ENCODE measurements at regions not wholly inside any gene's neighbourhood (a gene's known extent, or its start where the extent isn't known, plus 50 kb on each side); places are given as distances from the start of the nearest gene placed in this dataset.

DNA sequence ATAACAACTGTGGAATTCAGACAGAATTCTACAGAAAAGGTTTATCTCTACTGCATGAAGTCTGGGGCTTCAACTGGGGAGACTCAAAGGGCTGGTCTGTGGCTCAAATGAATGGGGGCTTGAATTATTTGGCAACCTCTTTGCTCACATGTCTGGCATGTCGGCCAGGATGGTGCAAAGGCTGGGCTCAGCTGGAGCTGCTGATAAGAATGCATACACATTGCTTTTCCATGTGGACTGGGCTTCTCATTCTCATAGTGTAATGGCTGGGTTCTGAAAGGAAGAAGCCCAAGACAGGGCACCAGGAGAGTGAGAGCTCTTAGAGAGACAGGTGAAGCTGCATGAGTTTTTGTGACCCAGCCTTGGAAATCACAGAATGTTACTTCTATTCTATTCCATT, 194.3 kb upstream of the SGO1 start:
- no peak for ATAC-seq
- TF ChIP-seq TOX (CRISPR knock-in tag; IDR thresholded peaks at IDR 0.05; ENCODE audit: borderline replicate concordance) (no peak), TSHZ2 (CRISPR knock-in tag; IDR thresholded peaks at IDR 0.05) (no peak), ZNF8 (CRISPR knock-in tag; IDR thresholded peaks at IDR 0.05) (no peak), PPARA (CRISPR knock-in tag; IDR thresholded peaks at IDR 0.05; ENCODE audit: borderline replicate concordance) (no peak), ZC3H10 (CRISPR knock-in tag; IDR thresholded peaks at IDR 0.05) (no peak), ZFP30 (CRISPR knock-in tag; IDR thresholded peaks at IDR 0.05) (no peak), RARB (CRISPR knock-in tag; IDR thresholded peaks at IDR 0.05) (no peak), ZNF70 (CRISPR knock-in tag; IDR thresholded peaks at IDR 0.05) (no peak), OSR1 (CRISPR knock-in tag; IDR thresholded peaks at IDR 0.05) (no peak), GLIS3 (CRISPR knock-in tag; IDR thresholded peaks at IDR 0.05) (no peak), BACH2 (CRISPR knock-in tag; IDR thresholded peaks at IDR 0.05; ENCODE audit: borderline replicate concordance) (no peak), ZFP3 (CRISPR knock-in tag; IDR thresholded peaks at IDR 0.05) (no peak), ZNF565 (CRISPR knock-in tag; conservative IDR thresholded peaks at IDR 0.05; ENCODE audit: low read depth) (no peak), ESRRG (CRISPR knock-in tag; IDR thresholded peaks at IDR 0.05) (no peak), PATZ1 (CRISPR knock-in tag; IDR thresholded peaks at IDR 0.05; ENCODE audit: borderline replicate concordance) (no peak)
- TF ChIP-seq, protein P1, sequence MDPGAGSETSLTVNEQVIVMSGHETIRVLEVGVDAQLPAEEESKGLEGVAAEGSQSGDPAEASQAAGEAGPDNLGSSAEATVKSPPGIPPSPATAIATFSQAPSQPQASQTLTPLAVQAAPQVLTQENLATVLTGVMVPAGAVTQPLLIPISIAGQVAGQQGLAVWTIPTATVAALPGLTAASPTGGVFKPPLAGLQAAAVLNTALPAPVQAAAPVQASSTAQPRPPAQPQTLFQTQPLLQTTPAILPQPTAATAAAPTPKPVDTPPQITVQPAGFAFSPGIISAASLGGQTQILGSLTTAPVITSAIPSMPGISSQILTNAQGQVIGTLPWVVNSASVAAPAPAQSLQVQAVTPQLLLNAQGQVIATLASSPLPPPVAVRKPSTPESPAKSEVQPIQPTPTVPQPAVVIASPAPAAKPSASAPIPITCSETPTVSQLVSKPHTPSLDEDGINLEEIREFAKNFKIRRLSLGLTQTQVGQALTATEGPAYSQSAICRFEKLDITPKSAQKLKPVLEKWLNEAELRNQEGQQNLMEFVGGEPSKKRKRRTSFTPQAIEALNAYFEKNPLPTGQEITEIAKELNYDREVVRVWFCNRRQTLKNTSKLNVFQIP (CRISPR knock-in tag; IDR thresholded peaks at IDR 0.05; ENCODE audit: borderline replicate concordance, low read depth): no peak

- no peak for TF ChIP-seq TOX (CRISPR knock-in tag; IDR thresholded peaks at IDR 0.05; ENCODE audit: borderline replicate concordance)
- TF ChIP-seq GLIS3 (CRISPR knock-in tag; IDR thresholded peaks at IDR 0.05): no peak
- TF ChIP-seq ZC3H10 (CRISPR knock-in tag; IDR thresholded peaks at IDR 0.05): no peak
- no peak for TF ChIP-seq PATZ1 (CRISPR knock-in tag; IDR thresholded peaks at IDR 0.05; ENCODE audit: borderline replicate concordance)
- no peak for TF ChIP-seq ZNF8 (CRISPR knock-in tag; IDR thresholded peaks at IDR 0.05)
- no peak for TF ChIP-seq SNAI2 (CRISPR knock-in tag; IDR thresholded peaks at IDR 0.05)
- ATAC-seq: no peak
These were observed 192.3 kb upstream of the SGO1 start for GRCh38 chr3:20378315-20378714.

DNA sequence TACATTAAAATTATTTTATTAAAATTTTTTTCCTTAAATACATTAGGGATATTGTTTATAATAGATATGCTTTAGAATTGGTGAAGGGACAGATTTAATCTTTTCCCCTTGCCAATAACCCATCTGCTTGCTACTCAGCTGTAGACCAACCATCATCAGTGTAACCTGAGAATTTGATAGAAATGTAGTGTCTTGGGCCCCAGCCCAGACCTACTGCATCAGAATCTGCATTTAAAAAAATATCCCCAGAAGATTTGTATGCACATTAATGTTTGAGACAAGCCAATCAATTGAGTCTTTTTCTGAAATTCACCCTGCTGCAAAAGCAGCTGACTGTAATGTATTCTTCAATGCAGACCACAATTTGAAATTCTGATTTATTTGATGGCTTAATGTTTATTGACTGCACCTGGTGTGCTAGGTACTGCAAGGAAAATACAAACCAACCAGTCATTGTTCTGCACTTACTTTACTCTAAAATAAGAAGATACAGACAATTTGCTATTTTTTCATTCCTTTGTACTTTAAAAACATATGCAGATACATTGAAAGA, 190.7 kb upstream of the SGO1 start:
- ATAC-seq: no peak

DNA sequence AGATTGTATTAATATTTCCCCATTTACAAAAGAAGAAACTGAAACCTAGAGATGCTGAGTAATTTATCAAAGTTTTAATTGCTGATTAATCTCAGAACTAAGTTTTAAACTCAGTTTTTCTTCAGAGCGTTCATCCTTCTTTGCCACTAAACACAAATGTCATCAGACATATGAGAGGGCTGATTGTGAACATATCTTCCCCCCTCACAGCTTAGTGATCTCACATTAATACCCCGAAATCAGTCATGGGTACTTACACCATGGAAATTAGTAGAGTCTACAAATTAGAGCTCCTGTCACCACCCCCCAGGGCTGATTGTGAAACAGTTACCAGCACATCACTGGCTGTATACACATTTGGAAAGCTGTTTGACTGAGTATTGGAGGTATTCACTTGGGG, 189.3 kb upstream of the SGO1 start:
- no peak for ATAC-seq
- TF ChIP-seq ZFP30 (CRISPR knock-in tag; IDR thresholded peaks at IDR 0.05) (no peak), GLIS3 (CRISPR knock-in tag; IDR thresholded peaks at IDR 0.05) (no peak), PPARA (CRISPR knock-in tag; IDR thresholded peaks at IDR 0.05; ENCODE audit: borderline replicate concordance) (no peak), SNAI2 (CRISPR knock-in tag; IDR thresholded peaks at IDR 0.05) (no peak), PATZ1 (CRISPR knock-in tag; IDR thresholded peaks at IDR 0.05; ENCODE audit: borderline replicate concordance) (no peak), ISL1 (CRISPR knock-in tag; IDR thresholded peaks at IDR 0.05) (no peak), CSDC2 (CRISPR knock-in tag; IDR thresholded peaks at IDR 0.05) (no peak), ZNF70 (CRISPR knock-in tag; IDR thresholded peaks at IDR 0.05) (no peak)
- TF ChIP-seq, protein P1 (CRISPR knock-in tag; IDR thresholded peaks at IDR 0.05; ENCODE audit: borderline replicate concordance, low read depth): no peak

More for the DNA sequence above, 190.7 kb upstream of the SGO1 start:
- TF ChIP-seq, protein P2, sequence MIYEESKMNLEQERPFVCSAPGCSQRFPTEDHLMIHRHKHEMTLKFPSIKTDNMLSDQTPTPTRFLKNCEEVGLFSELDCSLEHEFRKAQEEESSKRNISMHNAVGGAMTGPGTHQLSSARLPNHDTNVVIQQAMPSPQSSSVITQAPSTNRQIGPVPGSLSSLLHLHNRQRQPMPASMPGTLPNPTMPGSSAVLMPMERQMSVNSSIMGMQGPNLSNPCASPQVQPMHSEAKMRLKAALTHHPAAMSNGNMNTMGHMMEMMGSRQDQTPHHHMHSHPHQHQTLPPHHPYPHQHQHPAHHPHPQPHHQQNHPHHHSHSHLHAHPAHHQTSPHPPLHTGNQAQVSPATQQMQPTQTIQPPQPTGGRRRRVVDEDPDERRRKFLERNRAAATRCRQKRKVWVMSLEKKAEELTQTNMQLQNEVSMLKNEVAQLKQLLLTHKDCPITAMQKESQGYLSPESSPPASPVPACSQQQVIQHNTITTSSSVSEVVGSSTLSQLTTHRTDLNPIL (CRISPR knock-in tag; IDR thresholded peaks at IDR 0.05; ENCODE audit: low read depth): no peak

Data from SK-N-SH treated with all-trans-retinoic acid at 6 μM for 48 hours (cell line).